SH-SY5Y (cell line): ENCODE measurements at regions not wholly inside any gene's neighbourhood (a gene's known extent, or its start where the extent isn't known, plus 50 kb on each side); places are given as distances from the start of the nearest gene placed in this dataset.

Experiments
- GATA2 ChIP-seq: IDR thresholded peaks from 2 replicates; pipeline ENCODE4 v1.6.1; 2011; ENCODE audit warnings: mild to moderate bottlenecking, low read depth, low read length
- GATA3 ChIP-seq: IDR thresholded peaks from 2 replicates; pipeline ENCODE4 v1.6.1; 2011; ENCODE audit warnings: low read depth, mild to moderate bottlenecking, low read length, moderate library complexity

GRCh38 chr7:25279705-25280104 is 51.4 kb upstream of the NPVF start:
- TF ChIP-seq GATA2 (no peak), GATA3 (no peak)

- no peak for TF ChIP-seq GATA3
Measured at GRCh38 chr7:25280181-25280580, 51.9 kb upstream of the NPVF start.

DNA sequence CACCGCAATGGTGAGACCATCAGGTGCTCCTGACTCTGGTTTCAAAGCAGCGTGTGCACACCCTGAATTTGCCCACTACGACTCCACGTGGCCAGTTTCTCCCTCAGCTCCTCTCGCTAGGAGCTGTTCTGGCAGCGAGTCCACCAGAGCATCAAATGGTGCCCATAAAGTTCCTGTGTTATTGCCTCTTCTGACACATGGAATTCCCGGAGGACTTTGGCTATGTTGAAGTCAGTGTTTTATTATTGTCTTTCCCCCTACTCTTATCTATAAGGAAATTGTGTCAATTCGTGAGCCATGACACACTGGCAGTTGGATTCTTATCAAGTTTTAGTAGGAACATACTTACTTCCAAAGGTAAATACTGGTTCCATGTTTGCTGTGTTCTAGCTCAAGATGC is 53.9 kb upstream of the NPVF start:
- TF ChIP-seq GATA2 (no peak), GATA3 (no peak)

- TF ChIP-seq GATA3 (no peak), GATA2 (no peak)
Measured at GRCh38 chr7:25286756-25287155, 58.5 kb upstream of the NPVF start.

GRCh38 chr7:25287291-25287690 is 59.0 kb upstream of the NPVF start:
- no peak for TF ChIP-seq GATA2
- TF ChIP-seq GATA3: no peak

DNA sequence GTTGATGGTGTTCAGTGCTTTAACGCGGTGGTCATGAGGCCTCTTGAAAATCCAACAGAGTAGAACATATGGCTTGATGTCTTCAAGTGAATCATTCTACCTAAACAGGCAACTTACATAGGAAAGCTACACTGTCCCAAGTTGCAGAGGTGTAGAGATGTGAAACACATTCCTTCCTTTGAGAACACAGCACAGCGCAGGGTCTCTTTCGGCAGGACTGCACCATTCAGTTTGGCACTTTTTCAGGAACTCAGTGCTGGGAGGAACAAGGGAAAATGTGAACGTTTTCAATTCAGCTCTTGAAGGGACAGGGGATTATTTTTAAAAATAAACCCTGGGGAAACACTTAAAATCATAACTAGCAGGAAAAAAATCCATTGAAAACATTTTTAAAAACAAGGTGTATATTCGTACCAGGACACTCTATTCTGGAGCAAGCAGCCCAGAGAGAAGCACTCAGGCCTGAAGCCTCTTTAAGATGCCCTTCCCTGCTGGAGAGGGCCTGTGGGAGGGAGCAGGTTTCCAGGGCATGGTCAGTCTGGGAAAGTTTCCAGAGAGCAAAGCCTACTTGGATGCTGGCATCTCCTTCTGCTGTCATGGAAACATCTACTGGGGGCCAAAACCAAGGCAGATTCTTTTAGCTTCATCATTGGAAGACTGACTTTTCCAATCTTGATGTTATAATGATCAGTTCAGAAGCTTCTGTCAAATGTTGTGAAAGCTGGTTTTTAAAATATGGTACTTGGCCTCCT is 60.4 kb upstream of the NPVF start:
- no peak for TF ChIP-seq GATA2
- no peak for TF ChIP-seq GATA3

DNA sequence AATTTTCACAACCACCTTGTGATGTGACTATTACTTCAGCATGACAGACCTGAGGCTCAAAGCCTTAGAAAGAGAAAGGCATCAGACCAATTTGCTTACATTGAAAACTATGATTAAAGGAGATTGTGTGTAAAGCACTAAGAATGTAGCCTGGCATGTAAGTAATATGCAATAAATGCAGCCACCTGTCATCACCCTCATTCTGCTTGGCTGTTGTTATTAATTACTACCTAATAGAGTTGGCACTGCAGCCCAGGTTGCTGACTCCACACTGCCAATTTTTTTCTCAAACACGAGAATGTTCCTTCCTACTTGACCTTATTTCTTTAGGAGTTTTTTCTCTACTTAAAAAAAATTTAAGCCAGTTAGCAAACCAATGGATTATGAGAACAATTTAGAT is 61.2 kb upstream of the NPVF start:
- TF ChIP-seq GATA2 (no peak), GATA3 (no peak)

- TF ChIP-seq GATA3 (no peak), GATA2 (no peak)
Measured at GRCh38 chr7:25294624-25295023, 66.3 kb upstream of the NPVF start.

DNA sequence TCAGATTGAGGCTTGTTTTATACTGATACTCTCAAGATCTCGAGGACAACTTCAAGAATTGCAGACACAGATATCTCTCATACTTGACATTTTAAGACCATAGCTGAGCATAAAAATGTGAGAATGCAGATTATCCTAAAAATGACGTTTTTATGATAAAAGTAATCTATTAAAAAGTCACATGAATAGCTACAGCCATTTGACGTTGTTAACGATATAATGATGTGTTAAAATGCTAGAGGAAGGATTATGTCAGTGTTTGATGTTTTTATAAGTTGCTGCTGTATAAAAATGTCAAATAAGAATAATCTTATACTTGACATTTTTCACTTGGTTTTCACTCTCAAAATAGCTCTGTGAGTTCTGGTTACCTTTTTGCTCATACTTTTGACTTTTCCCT is 67.1 kb upstream of the NPVF start:
- TF ChIP-seq GATA3 (no peak), GATA2 (no peak)

- no peak for TF ChIP-seq GATA2
- TF ChIP-seq GATA3: no peak
Measured at GRCh38 chr7:25296086-25296485, 67.8 kb upstream of the NPVF start.

DNA sequence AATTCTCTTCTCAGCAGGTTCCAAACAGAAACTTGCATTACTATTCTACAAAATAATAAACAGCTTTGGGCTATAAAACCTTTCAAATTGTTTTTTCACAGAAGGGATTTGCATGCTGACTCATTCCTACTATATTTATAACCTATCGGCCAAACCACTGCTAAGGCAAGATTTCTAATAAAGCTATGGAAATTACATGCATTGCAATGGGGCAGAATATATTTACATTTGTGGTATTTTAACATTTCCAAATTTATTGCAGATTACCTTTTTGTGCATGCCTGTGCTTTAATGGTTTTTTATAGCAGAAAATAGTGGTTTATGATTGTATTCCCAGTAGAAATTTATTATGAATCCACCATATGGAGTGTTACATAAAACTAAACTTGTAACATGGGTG is 69.0 kb upstream of the NPVF start:
- TF ChIP-seq GATA3 (no peak), GATA2 (no peak)

DNA sequence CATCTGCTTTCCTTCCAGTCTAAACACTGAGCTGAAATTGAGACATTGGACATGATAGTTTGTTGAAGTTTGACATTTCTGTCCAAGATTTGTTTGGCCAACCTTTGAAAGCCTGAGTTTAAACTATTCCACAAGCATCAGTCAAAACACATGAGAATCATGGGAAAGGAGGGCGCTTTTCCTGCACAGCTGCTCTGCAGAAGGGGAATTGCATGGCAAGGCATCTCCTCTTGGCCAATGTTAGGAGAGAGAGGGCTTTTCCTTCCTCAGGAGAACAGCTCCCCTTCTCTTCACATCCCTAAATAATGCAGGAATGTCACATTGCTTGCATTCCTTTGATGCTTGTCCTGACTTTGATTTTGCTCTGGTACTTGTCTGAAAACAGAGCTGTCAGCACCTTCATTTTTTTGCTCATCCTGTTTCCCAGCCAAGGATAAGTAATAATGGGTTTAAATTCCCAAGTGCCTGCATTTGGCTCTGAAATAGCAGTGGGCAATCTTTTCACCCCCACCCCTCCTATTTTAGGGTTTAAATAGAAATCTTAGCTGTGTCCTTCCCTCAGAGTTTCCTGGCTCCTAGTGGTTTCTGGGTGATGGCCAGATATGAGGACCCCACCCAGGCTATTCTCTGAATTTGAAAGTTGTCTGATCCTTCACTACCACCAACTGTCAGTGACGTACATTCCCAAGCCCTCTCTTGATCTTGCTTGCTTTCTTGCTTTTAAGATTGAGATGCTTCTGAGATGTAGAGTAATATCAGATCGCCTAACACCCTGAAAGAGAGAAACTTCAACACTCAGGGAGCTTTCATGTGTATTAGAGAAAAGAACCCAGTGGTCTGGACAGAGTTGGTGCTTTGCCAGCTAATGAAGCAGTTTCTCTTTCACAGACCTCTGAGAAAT is 75.2 kb upstream of the NPVF start:
- TF ChIP-seq GATA3 (no peak), GATA2 (no peak)

DNA sequence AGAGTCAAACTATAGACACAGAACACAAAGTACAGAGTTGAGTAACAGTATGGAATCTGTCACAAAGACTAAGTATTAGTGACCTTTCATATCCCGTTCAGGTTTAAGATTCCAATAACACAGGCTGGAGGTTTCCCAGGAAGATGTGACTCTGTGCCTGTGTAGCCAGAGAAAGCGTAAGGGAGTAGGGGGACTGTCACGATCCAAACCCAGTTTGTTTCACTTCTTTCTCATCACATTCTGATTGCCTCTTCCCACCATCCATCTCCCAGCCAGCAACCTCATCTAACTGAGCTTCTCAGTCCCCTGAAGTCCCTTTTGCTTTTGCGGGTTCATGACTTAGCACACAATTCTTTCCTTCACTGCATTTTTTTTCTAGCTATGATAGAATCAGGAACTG is 76.4 kb upstream of the NPVF start:
- TF ChIP-seq GATA2 (no peak), GATA3 (no peak)

GRCh38 chr7:25305831-25306230 is 77.5 kb upstream of the NPVF start:
- TF ChIP-seq GATA2 (no peak), GATA3 (no peak)

DNA sequence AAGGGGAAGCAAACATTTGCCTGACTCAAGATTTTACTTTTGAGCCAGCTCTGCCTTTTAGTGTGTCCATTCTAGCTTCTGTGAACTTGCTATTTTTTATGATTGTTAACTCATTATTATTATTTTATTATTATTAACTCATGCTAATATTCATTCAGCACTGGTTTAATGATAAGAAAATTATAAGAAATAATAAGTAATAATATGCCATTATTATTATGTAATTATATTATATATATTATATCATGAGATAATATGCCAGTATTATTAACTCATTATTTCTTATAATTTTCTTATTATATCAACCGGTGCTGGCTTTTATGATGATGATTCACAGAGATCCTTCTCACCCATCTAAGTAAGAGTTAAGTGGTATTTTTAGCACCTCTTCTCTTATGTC is 79.3 kb upstream of the NPVF start:
- no peak for TF ChIP-seq GATA2
- TF ChIP-seq GATA3: no peak

GRCh38 chr7:25308246-25308645 is 80.0 kb upstream of the NPVF start:
- no peak for TF ChIP-seq GATA2
- no peak for TF ChIP-seq GATA3
